ENCODE measurements at regions not wholly inside any gene's neighbourhood (a gene's known extent, or its start where the extent isn't known, plus 50 kb on each side); places are given as distances from the start of the nearest gene placed in this dataset.

DNA sequence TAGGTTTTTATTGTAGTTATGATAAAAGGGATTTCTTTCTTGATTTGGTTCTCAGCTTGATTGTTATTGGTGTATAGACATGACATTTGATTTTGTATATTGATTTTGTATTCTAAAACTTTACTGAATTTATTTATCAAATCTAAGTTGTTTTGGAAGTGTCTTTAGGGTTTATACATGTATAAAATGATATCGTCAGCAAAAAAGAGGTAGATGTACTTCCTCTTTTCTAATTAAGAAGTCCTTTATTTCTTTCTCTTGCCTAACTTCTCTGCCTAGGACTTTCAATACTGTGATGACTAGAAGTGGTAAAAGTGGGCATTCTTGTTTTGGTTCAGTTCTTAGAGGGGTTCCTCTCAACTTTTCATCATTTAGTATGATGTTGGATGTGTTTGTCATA lies 487.3 kb upstream of the KIF2B start:
- Mint-ChIP-seq H3K4me1 (no peaks in the 10 kb centered on the region), H3K27ac (no peak overlapping the region), H3K4me3 (no peak overlapping the region), H3K36me3 (no peaks in the 10 kb centered on the region), H3K9me3 (peaks cover 25% of the 10 kb centered on the region), H3K27me3 (ENCODE audit: low read depth) (no peaks in the 10 kb centered on the region)
- DNase-seq (ENCODE audit: low spot score in 2 of 2, unreplicated experiment in 2 of 2) = no peak
- TF ChIP-seq, protein P1, sequence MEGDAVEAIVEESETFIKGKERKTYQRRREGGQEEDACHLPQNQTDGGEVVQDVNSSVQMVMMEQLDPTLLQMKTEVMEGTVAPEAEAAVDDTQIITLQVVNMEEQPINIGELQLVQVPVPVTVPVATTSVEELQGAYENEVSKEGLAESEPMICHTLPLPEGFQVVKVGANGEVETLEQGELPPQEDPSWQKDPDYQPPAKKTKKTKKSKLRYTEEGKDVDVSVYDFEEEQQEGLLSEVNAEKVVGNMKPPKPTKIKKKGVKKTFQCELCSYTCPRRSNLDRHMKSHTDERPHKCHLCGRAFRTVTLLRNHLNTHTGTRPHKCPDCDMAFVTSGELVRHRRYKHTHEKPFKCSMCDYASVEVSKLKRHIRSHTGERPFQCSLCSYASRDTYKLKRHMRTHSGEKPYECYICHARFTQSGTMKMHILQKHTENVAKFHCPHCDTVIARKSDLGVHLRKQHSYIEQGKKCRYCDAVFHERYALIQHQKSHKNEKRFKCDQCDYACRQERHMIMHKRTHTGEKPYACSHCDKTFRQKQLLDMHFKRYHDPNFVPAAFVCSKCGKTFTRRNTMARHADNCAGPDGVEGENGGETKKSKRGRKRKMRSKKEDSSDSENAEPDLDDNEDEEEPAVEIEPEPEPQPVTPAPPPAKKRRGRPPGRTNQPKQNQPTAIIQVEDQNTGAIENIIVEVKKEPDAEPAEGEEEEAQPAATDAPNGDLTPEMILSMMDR (IDR thresholded peaks at IDR 0.05; ENCODE audit: unreplicated experiment) = no peak

DNA sequence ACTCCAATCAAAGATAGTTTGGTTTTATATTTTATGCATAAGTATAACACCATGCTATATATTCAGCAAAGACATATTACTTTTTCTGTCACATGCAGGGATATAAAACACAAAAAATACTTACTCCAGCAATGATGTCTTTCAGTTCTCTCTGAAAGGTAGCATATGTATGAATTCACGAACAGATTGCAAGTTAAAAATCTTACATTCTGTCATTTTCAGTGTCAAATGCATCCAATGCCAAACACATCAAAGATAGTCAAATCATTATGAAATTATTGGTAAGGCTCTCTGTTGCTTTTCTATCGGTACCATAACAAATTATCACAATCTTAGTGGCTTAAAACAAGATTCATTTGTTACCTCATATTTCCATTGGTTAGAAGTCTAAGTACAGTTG lies 492.0 kb upstream of the KIF2B start:
- TF ChIP-seq, protein P1 (IDR thresholded peaks at IDR 0.05; ENCODE audit: unreplicated experiment) = no peak
- H3K36me3 Mint-ChIP-seq = no peaks in the 10 kb centered on the region
- no peak overlapping the region for H3K27ac Mint-ChIP-seq
- H3K4me3 Mint-ChIP-seq = no peak overlapping the region
- DNase-seq (ENCODE audit: low spot score in 2 of 2, unreplicated experiment in 2 of 2) = no peak
- peaks cover 3% of the 10 kb centered on the region for H3K9me3 Mint-ChIP-seq
- no peaks in the 10 kb centered on the region for H3K4me1 Mint-ChIP-seq
- no peaks in the 10 kb centered on the region for H3K27me3 Mint-ChIP-seq (ENCODE audit: low read depth)

DNA sequence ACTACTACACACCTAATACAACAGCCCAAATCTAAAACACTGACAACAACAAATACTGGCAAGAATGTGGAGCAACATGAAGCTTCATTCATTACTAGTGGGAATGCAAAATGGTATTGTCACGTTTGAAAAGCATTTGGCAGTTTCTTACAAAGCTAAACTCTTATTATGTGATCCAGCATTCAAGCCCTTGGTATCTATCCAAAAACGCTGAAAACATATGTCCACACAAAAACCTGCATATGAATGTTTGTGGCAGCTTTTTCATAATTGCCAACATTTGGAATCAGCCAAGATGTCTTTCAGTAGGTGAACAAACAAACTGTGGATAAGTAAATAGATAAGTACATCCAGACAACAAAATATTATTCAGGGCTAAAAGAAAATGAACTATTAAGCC lies 501.1 kb upstream of the KIF2B start:
- Mint-ChIP-seq H3K4me3 (no peak overlapping the region), H3K9me3 (peaks cover 18% of the 10 kb centered on the region), H3K27me3 (ENCODE audit: low read depth) (no peaks in the 10 kb centered on the region), H3K27ac (no peak overlapping the region), H3K36me3 (no peaks in the 10 kb centered on the region), H3K4me1 (no peaks in the 10 kb centered on the region)
- TF ChIP-seq, protein P1 (IDR thresholded peaks at IDR 0.05; ENCODE audit: unreplicated experiment) = no peak
- no peak for DNase-seq (ENCODE audit: low spot score in 2 of 2, unreplicated experiment in 2 of 2)

DNA sequence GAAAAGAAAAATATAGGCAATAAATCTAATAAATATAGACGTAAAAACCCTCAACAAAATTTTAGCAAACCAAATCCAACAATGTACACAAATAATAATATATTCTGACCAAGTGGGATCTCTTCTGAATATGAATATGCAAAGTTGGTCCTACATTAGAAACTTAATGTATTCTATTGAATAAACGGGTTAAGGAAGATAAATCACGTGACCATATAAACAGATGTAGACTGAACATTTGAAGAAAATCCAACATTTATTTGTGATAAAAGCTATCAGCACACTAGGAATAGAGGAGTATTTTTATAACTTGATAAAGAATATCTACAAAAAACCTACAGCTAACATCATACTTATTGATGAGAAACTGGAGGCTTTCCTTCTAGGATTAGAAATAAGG lies 502.8 kb upstream of the KIF2B start:
- no peaks in the 10 kb centered on the region for H3K36me3 Mint-ChIP-seq
- no peaks in the 10 kb centered on the region for H3K4me1 Mint-ChIP-seq
- no peak overlapping the region for H3K4me3 Mint-ChIP-seq
- DNase-seq (ENCODE audit: low spot score in 2 of 2, unreplicated experiment in 2 of 2) = no peak
- no peaks in the 10 kb centered on the region for H3K27me3 Mint-ChIP-seq (ENCODE audit: low read depth)
- H3K9me3 Mint-ChIP-seq = peaks cover 23% of the 10 kb centered on the region
- no peak overlapping the region for H3K27ac Mint-ChIP-seq
- TF ChIP-seq, protein P1 (IDR thresholded peaks at IDR 0.05; ENCODE audit: unreplicated experiment) = no peak

DNA sequence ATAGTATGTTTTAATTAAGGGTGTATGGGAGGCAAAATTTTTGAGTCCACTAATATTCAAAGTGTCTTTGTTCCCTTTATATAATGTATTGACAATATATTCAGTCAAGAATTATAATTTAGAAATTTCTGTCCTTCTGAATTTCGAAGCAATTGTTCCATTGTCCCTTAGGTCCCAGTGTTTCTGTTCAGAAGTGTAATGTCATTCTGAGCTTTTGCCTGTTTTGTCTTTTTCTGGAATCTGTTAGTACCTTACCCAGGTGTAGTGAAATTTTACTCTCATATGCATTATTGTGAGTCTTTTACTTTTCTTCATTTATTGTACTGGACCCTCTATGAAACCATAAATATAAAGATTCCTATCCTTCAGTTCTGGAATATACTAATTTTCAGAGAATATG lies 505.7 kb upstream of the KIF2B start:
- Mint-ChIP-seq H3K4me1 (no peaks in the 10 kb centered on the region), H3K27me3 (ENCODE audit: low read depth) (no peaks in the 10 kb centered on the region)

More for the DNA sequence above, 505.7 kb upstream of the KIF2B start:
- no peaks in the 10 kb centered on the region for H3K36me3 Mint-ChIP-seq
- no peak overlapping the region for H3K4me3 Mint-ChIP-seq
- H3K27ac Mint-ChIP-seq = no peak overlapping the region
- peaks cover 23% of the 10 kb centered on the region for H3K9me3 Mint-ChIP-seq
- TF ChIP-seq, protein P1 (IDR thresholded peaks at IDR 0.05; ENCODE audit: unreplicated experiment) = no peak
- DNase-seq (ENCODE audit: low spot score in 2 of 2, unreplicated experiment in 2 of 2) = no peak

Measured in mesothelial cell of epicardium (in vitro differentiated cells).